Inflammatory macrophage (primary cell): ENCODE measurements at regions not wholly inside any gene's neighbourhood (a gene's known extent, or its start where the extent isn't known, plus 50 kb on each side); places are given as distances from the start of the nearest gene placed in this dataset.
A peak's percentile ranks its signal among the peaks of the same experiment; 100 is the strongest.
"Not testable (repeated sequence)": the region's sequence is repeated elsewhere in the genome, so short reads cannot be mapped to it uniquely, and the experiment has no call there.

Experiments
- DNase-seq, 2 donors: peaks; one replicate each; pipeline ENCODE4 v3.0.0-alpha.2; 2020 to 2022

DNA sequence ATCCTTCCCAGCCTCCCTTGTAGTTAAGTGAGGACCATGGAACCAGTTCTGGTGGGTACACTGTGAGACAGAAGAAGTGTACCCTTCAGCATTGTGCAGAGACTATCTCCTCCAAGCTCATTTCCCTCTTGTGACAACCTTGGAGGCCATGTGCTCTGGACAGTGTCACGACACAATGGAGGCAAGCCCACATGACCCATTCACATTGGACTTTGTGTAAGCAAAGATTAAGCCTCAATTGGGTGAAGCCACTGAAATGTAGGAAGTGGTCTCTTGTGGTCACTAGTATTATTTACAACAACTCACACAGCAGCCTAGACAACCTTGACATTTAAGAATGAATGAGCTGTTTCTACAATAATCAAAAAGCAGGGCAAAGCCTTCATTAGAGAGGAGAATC is 124.2 kb downstream of the INHBA start:
- DNase-seq = no peak

DNA sequence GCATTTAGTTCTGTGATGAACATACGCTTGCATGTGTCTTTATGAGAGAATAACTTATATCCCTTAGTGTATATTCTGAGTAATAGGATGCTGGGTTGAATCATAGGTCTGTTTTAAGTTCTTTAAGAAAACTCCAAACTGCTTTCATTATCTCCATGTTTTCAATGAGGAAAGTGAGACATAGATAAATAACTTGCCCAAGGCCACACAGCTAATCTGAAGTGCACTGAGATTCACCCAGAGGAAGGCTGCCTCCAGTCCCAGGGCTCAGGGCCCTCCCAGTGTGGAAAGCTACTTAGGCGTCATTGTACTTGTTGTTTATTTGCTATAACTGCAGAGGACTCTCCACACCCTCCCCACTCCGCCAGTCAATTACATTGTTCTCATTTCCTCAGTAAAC is 126.7 kb downstream of the INHBA start:
- DNase-seq = no peak

DNA sequence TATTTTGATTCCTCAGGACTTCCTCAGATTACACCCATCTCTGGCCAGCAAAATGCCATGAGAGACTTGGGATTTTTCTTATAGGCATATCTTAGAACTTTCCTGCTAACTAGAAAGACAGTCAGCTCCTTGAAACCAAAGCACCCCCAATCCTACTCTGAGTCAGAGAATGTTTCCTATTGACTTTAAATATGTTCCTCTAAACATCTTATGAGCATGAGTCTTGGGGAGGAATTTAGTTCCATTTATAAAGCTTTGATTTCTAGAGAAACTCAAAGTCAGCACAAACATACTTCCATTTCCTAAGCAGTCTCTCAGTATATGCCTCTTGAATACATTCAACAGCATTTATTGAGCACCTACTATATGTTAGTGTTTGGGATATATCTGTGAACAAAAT is 128.5 kb downstream of the INHBA start:
- DNase-seq = no peak

DNA sequence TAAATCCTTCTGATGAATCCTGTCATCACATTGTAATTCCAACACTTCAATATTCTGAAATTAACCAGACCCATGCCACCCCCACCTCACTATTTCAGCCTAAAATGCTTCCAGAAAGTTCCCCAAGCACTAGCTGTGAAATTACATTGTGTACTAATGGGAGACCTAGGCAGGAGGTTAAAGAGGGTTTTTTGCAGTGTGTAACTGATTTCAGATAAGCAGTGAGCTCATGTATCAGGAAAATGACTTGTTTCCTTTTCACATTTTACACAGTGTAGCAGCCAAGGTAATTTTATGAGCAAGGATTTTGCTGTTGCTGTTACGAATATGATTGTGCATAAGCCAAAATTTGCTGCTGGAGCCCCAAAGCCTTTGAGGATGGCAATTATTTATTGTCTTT is 129.0 kb downstream of the INHBA start:
- DNase-seq = no peak

DNA sequence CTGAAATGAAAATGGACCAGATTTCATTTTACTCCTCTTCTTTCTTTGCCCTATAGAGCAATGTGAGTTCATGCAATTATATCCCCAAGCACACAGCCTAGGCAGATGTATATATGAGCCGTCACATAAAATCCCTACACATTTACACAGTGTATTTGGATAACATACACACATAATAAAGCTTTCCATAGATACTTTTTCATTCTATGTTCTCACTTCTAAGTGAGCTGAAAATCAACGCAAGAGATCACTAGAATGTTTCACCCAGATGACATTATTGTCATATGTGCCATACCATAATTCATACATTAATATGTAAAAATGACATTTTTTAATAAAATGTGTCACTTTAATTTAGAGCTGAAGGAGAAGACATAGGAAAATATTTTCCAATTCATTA is 129.4 kb downstream of the INHBA start:
- DNase-seq = no peak

DNA sequence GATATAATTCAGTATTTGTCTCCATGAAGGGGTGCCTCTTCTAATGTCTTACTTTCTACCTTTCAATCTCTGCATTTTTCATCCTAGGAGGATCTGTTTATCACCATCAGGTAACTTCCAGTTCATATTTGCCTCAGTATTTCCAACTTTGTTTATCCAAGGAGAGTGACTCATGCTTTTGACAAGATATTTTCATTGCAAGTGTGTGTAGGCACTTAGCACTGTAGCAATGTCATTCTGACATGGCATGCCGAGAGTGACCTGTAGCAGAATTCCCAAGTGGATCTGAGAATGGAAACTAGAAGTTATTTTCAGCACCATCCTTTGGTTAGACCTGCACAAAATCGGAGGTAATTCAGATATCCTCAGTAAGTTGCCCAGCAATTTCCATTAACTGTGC is 129.9 kb downstream of the INHBA start:
- no peak for DNase-seq

DNA sequence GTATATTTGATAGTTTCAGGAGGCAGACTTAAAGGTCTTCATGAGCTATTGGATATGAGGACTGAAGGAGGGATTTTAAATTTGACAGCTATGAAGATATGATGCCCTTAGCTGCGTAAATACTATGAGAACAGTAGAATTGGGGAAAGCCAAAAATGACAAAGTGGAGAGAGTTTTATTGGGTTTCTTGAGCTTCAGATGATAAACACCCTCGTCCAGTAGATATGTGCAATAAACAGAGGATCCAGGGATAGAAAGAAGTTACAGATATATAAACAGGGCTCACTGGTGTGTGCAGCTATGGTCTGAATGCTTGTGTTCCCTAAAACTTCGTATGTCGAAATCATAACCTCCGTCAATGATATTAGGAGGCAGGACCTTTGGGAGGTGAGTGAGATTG is 131.3 kb downstream of the INHBA start:
- DNase-seq = no peak

DNA sequence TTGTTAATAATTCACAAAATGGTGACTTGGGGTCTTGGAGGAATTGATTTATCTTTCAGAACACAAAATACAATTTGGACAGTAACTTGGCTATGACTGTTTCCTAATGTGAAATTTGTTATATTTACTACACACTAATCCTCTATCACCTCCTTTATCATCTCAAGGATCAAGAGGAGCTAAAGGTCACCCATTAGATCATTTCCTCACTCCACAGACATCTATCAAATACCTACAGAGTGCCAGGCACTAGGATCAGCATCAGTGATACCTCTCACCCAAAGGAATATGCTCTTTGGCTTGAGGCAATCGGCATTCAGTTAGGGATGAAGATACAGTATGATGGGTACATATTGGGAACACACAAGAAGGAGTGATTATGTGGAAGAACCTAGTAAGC is 132.1 kb downstream of the INHBA start:
- DNase-seq = no peak

DNA sequence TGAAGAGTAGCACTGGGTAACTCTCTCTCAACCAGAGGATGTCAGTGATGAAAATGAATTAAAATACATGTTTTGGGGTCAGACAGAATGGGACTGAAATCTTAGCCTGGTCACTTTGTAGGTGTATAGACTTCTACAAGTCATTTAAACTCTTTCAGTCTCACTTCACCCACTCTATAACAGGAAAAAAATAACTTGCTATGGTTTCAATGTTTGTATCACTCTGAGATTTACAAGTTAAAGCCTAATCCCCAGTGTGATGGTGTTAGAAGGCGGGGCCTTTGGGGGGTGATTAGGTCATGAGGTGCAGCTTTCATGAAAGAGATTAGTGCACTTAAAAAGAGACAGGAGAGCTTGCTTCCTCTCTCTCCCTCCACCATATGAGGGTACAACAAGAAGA is 134.8 kb downstream of the INHBA start:
- no peak for DNase-seq

DNA sequence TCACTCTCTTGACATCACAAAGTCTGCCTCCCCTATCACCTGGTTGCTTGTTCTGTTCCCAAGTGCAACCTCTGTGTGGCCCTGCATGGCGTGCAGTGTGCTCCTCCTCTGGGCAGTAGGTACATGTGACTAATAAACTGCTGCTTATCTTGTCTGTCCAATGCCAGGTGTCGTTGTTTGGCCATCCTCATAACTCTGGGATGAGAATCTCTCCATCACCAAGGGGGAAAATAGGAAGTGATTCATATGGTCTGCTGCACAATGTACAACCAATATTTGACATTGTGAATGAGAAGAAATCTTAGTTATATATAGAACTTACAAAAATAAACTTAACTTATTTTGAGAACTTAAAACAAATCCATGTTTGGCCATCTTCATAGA is 135.2 kb downstream of the INHBA start:
- DNase-seq = no peak

DNA sequence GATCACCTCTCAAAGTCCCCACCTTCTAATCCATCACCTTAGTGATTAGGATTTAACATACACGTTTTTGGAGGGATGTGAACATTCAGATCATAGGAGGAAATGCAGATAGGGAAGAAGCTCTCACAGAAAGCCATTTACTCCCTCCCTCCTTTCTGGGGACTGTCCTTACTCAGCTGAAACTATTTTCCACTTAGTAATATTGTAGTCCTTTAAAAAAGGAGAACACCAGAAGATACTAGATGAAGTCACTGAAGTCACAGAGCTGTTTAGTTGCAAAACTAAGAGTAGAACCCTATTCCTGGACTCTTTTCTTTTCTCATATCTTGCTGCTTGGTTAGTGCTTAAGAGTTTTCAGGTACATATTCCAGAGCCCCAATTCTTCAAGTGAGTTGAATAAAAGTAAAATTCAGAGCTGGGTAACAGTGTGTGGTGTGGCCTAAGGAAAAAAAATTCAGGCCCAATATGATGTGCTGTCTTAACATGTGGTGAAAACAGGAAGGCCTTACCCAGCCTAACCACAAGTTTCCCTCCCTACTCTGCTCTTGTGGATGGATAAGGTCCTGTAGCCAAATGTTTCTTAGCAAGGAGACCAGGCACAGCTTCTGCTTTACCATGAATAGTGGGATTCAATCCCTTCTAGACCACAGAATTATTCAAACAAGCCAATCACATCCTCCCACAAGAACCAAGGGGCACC is 135.7 kb downstream of the INHBA start:
- DNase-seq = peak; percentile 39 to 57

DNA sequence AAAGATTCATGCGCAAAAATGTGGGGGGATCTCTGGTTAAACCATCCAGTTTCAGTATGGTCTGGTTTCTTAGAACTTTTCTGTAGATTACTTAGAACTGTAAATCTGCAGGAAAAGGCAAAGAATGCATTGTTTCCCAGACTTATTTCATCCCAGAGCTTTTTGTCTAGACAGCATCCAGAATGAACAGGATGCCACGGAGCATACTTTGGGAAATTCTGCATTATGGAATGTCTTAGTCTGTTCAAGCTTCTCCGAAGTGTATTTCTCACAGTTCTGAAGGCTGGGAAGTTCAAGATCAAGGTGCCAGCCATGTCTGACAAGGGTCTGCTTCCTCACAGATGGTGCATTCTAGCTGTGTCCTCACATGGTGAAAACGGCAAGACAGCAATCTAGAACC is 136.3 kb downstream of the INHBA start:
- no peak for DNase-seq

DNA sequence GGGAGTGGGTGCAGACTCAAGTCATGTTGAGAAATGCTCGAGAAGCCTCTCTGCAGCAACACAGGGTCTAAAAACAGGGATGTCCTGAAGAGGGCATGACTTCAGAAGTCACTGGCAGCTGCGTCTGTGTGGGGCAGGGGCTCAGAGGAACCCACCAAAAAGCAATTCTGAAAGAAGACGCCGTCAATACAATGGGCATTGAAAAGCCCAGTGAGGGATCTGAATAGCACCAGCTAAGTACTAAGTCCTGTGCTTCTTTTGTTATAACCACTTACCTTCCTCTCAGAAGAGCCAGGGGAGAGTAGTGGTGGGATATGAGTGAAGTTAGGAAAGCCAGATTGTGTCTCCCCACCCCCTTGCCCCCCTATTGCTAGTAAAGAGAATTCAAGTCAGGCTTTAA is 137.2 kb downstream of the INHBA start:
- DNase-seq = no peak

DNA sequence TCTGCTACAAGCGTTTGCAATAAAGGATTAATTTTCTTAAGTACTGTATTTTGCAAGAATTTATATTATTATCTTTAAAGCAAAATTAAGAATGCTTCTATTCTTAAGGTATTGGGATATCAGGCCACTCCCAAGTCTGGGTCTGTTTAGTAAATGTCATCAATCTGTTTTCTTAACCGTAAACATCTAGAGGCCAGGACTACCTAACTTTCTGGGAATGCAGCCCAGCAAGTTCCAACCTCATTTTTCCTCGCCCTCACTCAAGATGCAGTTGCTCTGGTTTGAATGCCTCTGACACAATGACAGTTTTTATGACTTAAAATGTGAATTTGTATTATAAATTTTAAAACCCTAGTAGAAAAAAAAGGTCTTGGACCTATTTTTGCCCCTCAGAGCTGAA is 143.5 kb downstream of the INHBA start:
- DNase-seq = no peak

DNA sequence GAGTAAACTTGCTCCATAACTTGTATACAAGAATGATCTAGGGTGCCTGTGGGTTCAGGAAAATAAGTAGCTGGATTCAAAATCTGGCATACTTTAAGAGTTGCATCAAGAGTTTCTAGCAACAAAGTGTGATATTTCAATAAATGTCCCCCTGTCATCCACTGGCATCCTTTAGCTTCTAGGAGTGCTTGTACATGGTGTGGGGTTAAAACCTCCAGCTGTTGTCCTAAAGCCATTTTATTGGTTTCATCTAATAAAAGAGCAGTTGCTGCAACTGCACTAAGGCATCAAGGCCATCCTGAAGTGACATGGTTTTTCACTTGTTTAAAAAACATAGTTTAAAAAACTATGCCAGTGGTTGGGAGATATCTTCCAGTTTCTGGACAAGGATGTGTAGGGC is 148.4 kb downstream of the INHBA start:
- DNase-seq = no peak

DNA sequence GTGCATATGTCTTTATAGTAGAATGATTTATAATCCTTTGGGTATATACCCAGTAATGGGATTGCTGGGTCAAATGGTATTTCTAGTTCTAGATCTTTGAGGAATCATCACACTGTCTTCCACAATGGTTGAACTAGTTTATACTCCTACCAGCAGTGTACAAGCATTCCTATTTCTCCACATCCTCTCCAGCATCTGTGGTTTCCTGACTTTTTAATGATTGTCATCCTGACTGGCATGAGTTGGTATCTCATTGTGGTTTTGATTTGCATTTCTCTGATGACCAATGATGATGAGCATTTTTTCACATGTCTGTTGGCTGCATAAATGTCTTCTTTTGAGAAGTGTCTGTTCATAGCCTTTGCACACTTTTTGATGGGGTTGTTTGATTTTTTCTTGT is 152.8 kb downstream of the INHBA start:
- not testable (repeated sequence) for DNase-seq

DNA sequence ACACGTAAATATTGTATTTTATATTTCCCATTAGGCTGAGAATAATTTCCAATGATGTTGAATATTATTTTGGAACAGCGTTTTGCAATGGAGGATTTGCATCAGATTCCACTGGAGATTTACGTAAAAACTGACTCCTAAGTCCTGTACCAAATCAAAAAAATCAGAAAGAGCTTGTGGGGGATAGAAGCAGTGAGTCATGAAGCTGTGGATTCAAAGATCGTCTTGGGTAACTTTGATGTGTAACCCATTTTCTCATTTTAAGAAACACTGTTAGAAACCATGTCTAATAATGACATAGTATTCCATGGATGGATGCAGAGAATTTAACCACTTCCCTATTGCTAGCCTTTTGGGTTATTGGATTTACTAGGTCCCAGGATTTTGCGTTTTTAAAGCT is 158.6 kb downstream of the INHBA start:
- no peak for DNase-seq

DNA sequence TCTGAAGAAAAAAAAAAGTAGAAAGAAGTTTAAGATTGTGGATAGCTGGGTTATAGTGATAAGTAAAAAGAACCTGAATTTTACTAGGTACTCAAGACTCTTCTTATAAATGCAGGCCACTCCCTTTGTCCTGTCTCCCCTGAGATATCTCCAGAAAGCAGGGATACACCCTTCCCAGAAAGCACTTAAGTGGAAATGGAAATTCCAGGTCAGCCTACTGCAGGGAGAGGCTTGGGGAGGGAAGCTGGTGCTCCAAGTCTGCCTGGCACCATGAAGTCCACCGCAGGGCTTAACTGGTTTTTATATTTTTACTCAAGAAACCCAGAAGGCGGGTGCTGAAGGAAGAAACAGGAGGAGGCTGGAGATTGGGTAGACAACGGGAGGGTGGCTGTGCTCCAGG is 162.3 kb downstream of the INHBA start:
- DNase-seq = no peak

DNA sequence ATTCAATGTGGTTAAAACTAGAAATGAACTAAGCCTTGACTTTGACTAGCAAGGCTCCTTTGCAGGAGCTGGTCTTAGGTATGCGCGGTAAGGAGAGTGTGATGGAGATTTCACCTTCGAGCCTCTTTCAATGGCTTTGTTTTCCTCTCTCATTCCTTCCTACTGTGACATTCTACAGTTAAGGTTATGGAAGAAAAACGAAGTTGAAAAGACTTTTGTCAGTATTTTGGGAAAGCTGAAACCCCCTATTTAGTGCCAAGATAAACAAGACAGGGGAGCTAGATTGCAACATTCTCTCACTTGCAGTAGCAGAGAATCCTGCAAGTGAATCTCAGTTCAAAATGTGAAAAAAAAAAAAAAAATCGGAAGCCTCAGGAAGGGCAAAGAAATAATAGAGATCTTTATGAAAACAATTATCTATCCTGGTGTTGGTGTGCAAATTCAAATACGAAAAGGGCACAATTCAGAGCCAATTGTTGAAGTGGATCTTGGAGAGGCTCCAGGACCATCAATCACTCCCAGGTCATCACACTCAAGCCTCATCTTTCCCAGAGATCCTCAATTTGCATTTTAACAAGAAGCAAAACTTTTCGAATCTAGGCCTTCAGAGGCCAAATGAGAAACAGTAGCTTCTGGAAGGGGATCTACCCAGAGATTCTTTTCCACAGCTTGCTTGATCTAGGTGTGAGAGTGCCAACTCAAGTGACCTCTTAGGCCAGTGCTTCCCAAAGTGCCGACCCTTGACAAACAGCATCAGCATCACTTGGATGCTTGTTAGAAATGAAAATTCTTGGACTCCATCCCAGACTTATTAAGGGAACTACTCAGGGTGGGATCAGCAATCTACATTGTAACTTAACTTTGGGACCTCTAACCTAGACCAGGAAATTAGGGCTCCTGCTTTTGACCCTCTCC is 163.8 kb downstream of the INHBA start:
- DNase-seq = no peak

DNA sequence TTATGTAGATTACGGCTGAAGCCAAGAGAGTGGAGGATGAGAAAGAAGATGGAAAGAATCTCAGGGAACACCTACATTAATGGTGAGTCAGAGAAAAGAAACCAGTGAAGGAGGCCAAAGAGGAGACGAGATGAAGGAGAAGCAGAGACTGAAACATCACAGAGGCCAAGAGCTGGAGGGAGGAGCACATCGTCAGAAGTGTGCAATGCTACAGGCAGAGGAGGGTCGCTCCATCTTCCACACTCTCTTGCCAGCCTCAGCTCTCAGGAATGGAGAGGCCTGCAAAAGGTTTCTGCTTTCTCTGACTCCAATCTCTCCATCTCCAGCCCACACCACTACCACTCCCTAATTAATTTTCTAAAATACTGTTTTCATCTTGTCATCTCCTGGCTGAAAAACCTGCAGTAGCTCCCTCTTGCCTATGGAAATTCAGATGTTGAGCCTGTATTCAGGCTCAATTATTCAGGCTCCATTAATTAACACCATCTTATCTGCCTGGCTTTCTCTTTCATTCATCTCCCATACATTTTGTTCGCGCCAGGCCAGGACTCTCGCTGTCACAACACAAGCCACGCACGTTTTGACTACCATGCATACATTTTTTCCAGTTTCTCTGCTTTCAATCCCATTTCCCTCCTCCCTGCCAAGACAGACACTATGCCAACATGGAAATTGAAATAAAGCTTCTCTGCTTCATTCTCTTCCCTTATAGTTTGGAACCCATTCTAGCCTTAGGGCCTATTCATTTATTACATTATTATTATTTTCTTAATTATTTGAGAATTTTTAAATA is 165.8 kb downstream of the INHBA start:
- DNase-seq = no peak

DNA sequence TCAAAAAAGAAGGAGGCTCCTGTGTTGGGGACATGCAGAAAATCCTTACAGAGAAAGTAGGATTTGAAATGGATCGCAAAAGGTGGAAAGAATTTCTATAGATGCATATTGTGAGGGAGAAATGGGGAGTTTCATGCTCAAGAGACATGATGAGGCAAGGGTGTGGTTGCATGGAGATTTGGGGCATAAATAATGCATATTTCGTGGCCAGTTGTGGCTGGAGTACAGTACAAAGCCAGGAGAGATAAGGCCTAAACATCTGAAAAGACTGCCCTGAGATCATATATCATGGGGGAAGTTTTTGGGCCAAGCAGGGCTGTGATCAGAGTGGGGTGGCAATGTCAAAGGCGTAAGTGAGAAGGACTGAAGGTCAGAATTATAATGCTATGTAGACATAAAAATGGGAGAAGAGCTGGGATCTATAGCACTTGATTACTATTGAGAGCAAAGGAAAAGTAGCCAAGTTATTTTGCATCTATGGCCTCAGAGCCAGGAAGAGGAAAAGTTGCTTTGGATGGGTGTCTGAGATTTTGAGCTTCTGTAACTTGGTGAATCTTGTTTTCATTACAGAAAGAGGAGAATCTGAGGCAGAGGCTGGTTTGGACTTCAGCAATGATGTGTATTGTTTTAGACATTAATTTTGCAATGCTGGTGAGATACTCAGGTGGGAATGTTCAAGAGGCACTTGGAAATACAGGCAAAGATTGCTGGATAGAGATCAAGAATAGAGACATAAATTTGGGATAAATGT is 166.6 kb downstream of the INHBA start:
- no peak for DNase-seq

DNA sequence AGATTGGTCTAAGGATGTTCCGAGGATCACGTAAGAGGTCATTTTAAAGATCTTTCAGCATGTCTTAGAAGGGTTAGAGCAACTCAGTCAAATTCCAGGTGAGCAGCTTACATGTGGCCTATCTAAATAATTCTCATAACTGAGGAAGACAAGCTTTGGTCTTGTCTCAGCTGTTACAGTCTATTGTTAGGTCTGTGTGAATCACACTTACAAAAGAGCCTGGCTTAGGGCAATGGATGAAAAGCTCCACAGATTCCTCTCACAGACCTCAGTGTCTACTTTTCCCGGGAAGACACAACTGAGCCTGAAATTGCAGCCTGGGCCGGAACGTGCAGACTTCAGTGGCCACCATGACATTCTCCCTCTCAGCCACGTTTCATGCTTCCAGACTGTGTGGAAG is 173.1 kb downstream of the INHBA start:
- no peak for DNase-seq

DNA sequence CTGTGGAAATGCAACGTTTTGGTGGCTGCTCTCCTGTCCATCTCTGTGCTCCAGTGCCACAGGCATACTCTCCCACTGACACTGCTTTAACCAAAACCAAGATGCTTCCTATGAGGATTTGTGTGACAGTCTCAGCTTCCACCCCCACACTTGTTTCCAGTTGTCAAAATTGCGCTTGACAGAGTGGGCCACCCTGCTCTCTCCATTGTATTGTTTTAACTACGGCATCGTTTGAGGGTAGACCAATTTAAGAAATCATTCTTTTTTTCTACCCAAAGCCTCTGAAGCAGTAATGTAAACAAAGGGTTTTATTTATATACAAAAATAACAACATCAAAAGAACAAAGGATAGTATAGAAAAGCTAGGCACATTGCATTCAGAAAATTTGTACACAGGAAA is 178.0 kb downstream of the INHBA start:
- no peak for DNase-seq
